ENCODE measurements at regions not wholly inside any gene's neighbourhood (a gene's known extent, or its start where the extent isn't known, plus 50 kb on each side); places are given as distances from the start of the nearest gene placed in this dataset.

- ATAC-seq (no peak), DNase-seq (no peak)
- H3K4me3 Mint-ChIP-seq, result no peak overlapping the region
- no peaks in the 10 kb centered on the region for H3K9me3 ChIP-seq (ENCODE audit: control insufficient read depth, low read length, poor library complexity, severe bottlenecking)
- H3K36me3 Mint-ChIP-seq (ENCODE audit: low read depth), result no peaks in the 10 kb centered on the region
- no peak overlapping the region for H3K27ac Mint-ChIP-seq
- no peaks in the 10 kb centered on the region for H3K27me3 Mint-ChIP-seq
- H3K4me1 Mint-ChIP-seq, result no peaks in the 10 kb centered on the region
These were observed 89.7 kb upstream of the ESRRG start for GRCh38 chr1:216812966-216813365.

GRCh38 chr1:216809649-216810048 is 86.4 kb upstream of the ESRRG start:
- H3K4me3 Mint-ChIP-seq, result no peak overlapping the region
- H3K27ac Mint-ChIP-seq, result no peak overlapping the region
- no peaks in the 10 kb centered on the region for H3K4me1 Mint-ChIP-seq
- H3K27me3 Mint-ChIP-seq, result no peaks in the 10 kb centered on the region
- no peaks in the 10 kb centered on the region for H3K9me3 ChIP-seq (ENCODE audit: control insufficient read depth, low read length, poor library complexity, severe bottlenecking)
- H3K36me3 Mint-ChIP-seq (ENCODE audit: low read depth), result no peaks in the 10 kb centered on the region
- ATAC-seq, result no peak
- DNase-seq, result no peak

- no peaks in the 10 kb centered on the region for H3K36me3 Mint-ChIP-seq (ENCODE audit: low read depth)
- H3K4me3 Mint-ChIP-seq, result no peak overlapping the region
- H3K9me3 ChIP-seq (ENCODE audit: control insufficient read depth, low read length, poor library complexity, severe bottlenecking), result no peaks in the 10 kb centered on the region
- no peaks in the 10 kb centered on the region for H3K27me3 Mint-ChIP-seq
- H3K27ac Mint-ChIP-seq, result no peak overlapping the region
- ATAC-seq, result no peak
- no peaks in the 10 kb centered on the region for H3K4me1 Mint-ChIP-seq
- DNase-seq, result no peak
These were observed 84.5 kb upstream of the ESRRG start for GRCh38 chr1:216807696-216808095.

- ATAC-seq, result no peak
- Mint-ChIP-seq H3K27ac (no peak overlapping the region), H3K36me3 (ENCODE audit: low read depth) (no peaks in the 10 kb centered on the region), H3K27me3 (no peaks in the 10 kb centered on the region), H3K4me1 (no peaks in the 10 kb centered on the region), H3K4me3 (no peak overlapping the region)
- DNase-seq, result no peak
- no peaks in the 10 kb centered on the region for H3K9me3 ChIP-seq (ENCODE audit: control insufficient read depth, low read length, poor library complexity, severe bottlenecking)
These were observed 82.7 kb upstream of the ESRRG start for GRCh38 chr1:216805953-216806352.

- H3K9me3 ChIP-seq (ENCODE audit: control insufficient read depth, low read length, poor library complexity, severe bottlenecking), result no peaks in the 10 kb centered on the region
- ATAC-seq (no peak), DNase-seq (no peak)
- Mint-ChIP-seq H3K4me3 (no peak overlapping the region), H3K27ac (no peak overlapping the region), H3K4me1 (no peaks in the 10 kb centered on the region), H3K27me3 (no peaks in the 10 kb centered on the region), H3K36me3 (ENCODE audit: low read depth) (no peaks in the 10 kb centered on the region)
These were observed 82.0 kb upstream of the ESRRG start for GRCh38 chr1:216805233-216805632.

GRCh38 chr1:216804111-216804510 is 80.9 kb upstream of the ESRRG start:
- DNase-seq, result no peak
- H3K27ac Mint-ChIP-seq, result no peak overlapping the region
- H3K27me3 Mint-ChIP-seq, result no peaks in the 10 kb centered on the region
- ATAC-seq, result no peak
- H3K9me3 ChIP-seq (ENCODE audit: control insufficient read depth, low read length, poor library complexity, severe bottlenecking), result no peaks in the 10 kb centered on the region
- no peak overlapping the region for H3K4me3 Mint-ChIP-seq
- H3K36me3 Mint-ChIP-seq (ENCODE audit: low read depth), result no peaks in the 10 kb centered on the region
- H3K4me1 Mint-ChIP-seq, result no peaks in the 10 kb centered on the region

GRCh38 chr1:216794586-216794985 is 71.4 kb upstream of the ESRRG start:
- Mint-ChIP-seq H3K4me1 (no peaks in the 10 kb centered on the region), H3K36me3 (ENCODE audit: low read depth) (no peaks in the 10 kb centered on the region), H3K27me3 (no peaks in the 10 kb centered on the region), H3K4me3 (no peak overlapping the region), H3K27ac (no peak overlapping the region)
- no peak for DNase-seq
- no peak for ATAC-seq
- no peaks in the 10 kb centered on the region for H3K9me3 ChIP-seq (ENCODE audit: control insufficient read depth, low read length, poor library complexity, severe bottlenecking)

GRCh38 chr1:216793973-216794372 is 70.7 kb upstream of the ESRRG start:
- no peak for ATAC-seq
- Mint-ChIP-seq H3K4me3 (no peak overlapping the region), H3K4me1 (no peaks in the 10 kb centered on the region), H3K27ac (no peak overlapping the region), H3K27me3 (no peaks in the 10 kb centered on the region), H3K36me3 (ENCODE audit: low read depth) (no peaks in the 10 kb centered on the region)
- DNase-seq, result no peak
- H3K9me3 ChIP-seq (ENCODE audit: control insufficient read depth, low read length, poor library complexity, severe bottlenecking), result no peaks in the 10 kb centered on the region

GRCh38 chr1:216793303-216793702 is 70.1 kb upstream of the ESRRG start:
- no peaks in the 10 kb centered on the region for H3K9me3 ChIP-seq (ENCODE audit: control insufficient read depth, low read length, poor library complexity, severe bottlenecking)
- DNase-seq (no peak), ATAC-seq (no peak)
- no peaks in the 10 kb centered on the region for H3K4me1 Mint-ChIP-seq
- no peak overlapping the region for H3K4me3 Mint-ChIP-seq
- no peaks in the 10 kb centered on the region for H3K36me3 Mint-ChIP-seq (ENCODE audit: low read depth)
- H3K27ac Mint-ChIP-seq, result no peak overlapping the region
- H3K27me3 Mint-ChIP-seq, result no peaks in the 10 kb centered on the region

- Mint-ChIP-seq H3K27me3 (no peaks in the 10 kb centered on the region), H3K4me3 (no peak overlapping the region), H3K4me1 (no peaks in the 10 kb centered on the region), H3K27ac (no peak overlapping the region), H3K36me3 (ENCODE audit: low read depth) (no peaks in the 10 kb centered on the region)
- H3K9me3 ChIP-seq (ENCODE audit: control insufficient read depth, low read length, poor library complexity, severe bottlenecking), result no peaks in the 10 kb centered on the region
- DNase-seq, result no peak
- no peak for ATAC-seq
These were observed 65.4 kb upstream of the ESRRG start for GRCh38 chr1:216788671-216789070.

- ATAC-seq, result no peak
- no peak overlapping the region for H3K27ac Mint-ChIP-seq
- H3K4me3 Mint-ChIP-seq, result no peak overlapping the region
- H3K36me3 Mint-ChIP-seq (ENCODE audit: low read depth), result no peaks in the 10 kb centered on the region
- no peaks in the 10 kb centered on the region for H3K9me3 ChIP-seq (ENCODE audit: control insufficient read depth, low read length, poor library complexity, severe bottlenecking)
- H3K27me3 Mint-ChIP-seq, result no peaks in the 10 kb centered on the region
- no peaks in the 10 kb centered on the region for H3K4me1 Mint-ChIP-seq
- no peak for DNase-seq
These were observed 62.5 kb upstream of the ESRRG start for GRCh38 chr1:216785737-216786136.

- Mint-ChIP-seq H3K27ac (no peak overlapping the region), H3K4me1 (no peaks in the 10 kb centered on the region), H3K27me3 (no peaks in the 10 kb centered on the region), H3K36me3 (ENCODE audit: low read depth) (no peaks in the 10 kb centered on the region), H3K4me3 (no peak overlapping the region)
- no peak for ATAC-seq
- no peaks in the 10 kb centered on the region for H3K9me3 ChIP-seq (ENCODE audit: control insufficient read depth, low read length, poor library complexity, severe bottlenecking)
- DNase-seq, result no peak
These were observed 62.0 kb upstream of the ESRRG start for GRCh38 chr1:216785221-216785620.

GRCh38 chr1:216779686-216780085 is 56.5 kb upstream of the ESRRG start:
- no peaks in the 10 kb centered on the region for H3K4me1 Mint-ChIP-seq
- H3K4me3 Mint-ChIP-seq, result no peak overlapping the region
- ATAC-seq, result no peak
- no peak for DNase-seq
- no peaks in the 10 kb centered on the region for H3K27me3 Mint-ChIP-seq
- no peaks in the 10 kb centered on the region for H3K9me3 ChIP-seq (ENCODE audit: control insufficient read depth, low read length, poor library complexity, severe bottlenecking)
- H3K36me3 Mint-ChIP-seq (ENCODE audit: low read depth), result no peaks in the 10 kb centered on the region
- H3K27ac Mint-ChIP-seq, result no peak overlapping the region

- no peak for ATAC-seq
- Mint-ChIP-seq H3K27me3 (no peaks in the 10 kb centered on the region), H3K27ac (no peak overlapping the region), H3K4me1 (no peaks in the 10 kb centered on the region), H3K4me3 (no peak overlapping the region), H3K36me3 (ENCODE audit: low read depth) (no peaks in the 10 kb centered on the region)
- H3K9me3 ChIP-seq (ENCODE audit: control insufficient read depth, low read length, poor library complexity, severe bottlenecking), result no peaks in the 10 kb centered on the region
- no peak for DNase-seq
These were observed 55.5 kb upstream of the ESRRG start for GRCh38 chr1:216778737-216779136.

- Mint-ChIP-seq H3K27ac (no peak overlapping the region), H3K4me1 (no peaks in the 10 kb centered on the region)
These were observed 53.9 kb upstream of the ESRRG start for GRCh38 chr1:216777148-216777547.

More at GRCh38 chr1:216777148-216777547, 53.9 kb upstream of the ESRRG start:
- no peaks in the 10 kb centered on the region for H3K27me3 Mint-ChIP-seq
- H3K4me3 Mint-ChIP-seq, result no peak overlapping the region
- DNase-seq (no peak), ATAC-seq (no peak)
- H3K9me3 ChIP-seq (ENCODE audit: control insufficient read depth, low read length, poor library complexity, severe bottlenecking), result no peaks in the 10 kb centered on the region
- no peaks in the 10 kb centered on the region for H3K36me3 Mint-ChIP-seq (ENCODE audit: low read depth)
